ENCODE measurements at regions not wholly inside any gene's neighbourhood (a gene's known extent, or its start where the extent isn't known, plus 50 kb on each side); places are given as distances from the start of the nearest gene placed in this dataset.

GRCh38 chr18:57918601-57919000 lies 115.5 kb upstream of the ATP8B1 start:
- Histone ChIP-seq H3K9me2 (replicated peaks; ENCODE audit: insufficient read depth, low read length) (no peaks in the 10 kb centered on the region), H3F3A (ENCODE audit: insufficient read depth, low read length) (no peaks in the 10 kb centered on the region), H3K4me1 (ENCODE audit: low read length) (peaks cover 10% of the 10 kb centered on the region), H3K27me3 (replicated peaks; ENCODE audit: insufficient read depth, low read length) (no peaks in the 10 kb centered on the region), H3K27ac (ENCODE audit: low read length) (no peak overlapping the region), H2AFZ (ENCODE audit: low read length) (no peak overlapping the region), H4K20me1 (ENCODE audit: insufficient read depth, low read length) (no peaks in the 10 kb centered on the region), H3K79me2 (ENCODE audit: low read length) (no peaks in the 10 kb centered on the region), H3K4me2 (ENCODE audit: low read depth, low read length) (no peak overlapping the region), H3K4me3 (ENCODE audit: low read length) (no peak overlapping the region), H3K36me3 (replicated peaks; ENCODE audit: insufficient read depth, low read length) (no peaks in the 10 kb centered on the region), H3K9ac (ENCODE audit: low read length) (no peak overlapping the region), H3K9me3 (replicated peaks; ENCODE audit: insufficient read depth, low read length) (no peaks in the 10 kb centered on the region)
- TF ChIP-seq CTCF (IDR thresholded peaks at IDR 0.05; ENCODE audit: low read length) (no peak), EZH2phosphoT487 (IDR thresholded peaks at IDR 0.05; ENCODE audit: low read length) (no peak), EZH2 (optimal IDR thresholded peaks at IDR 0.05; ENCODE audit: low read depth, low read length) (no peak)
- DNase-seq = no peak

GRCh38 chr18:57916684-57917083 lies 113.6 kb upstream of the ATP8B1 start:
- Histone ChIP-seq H3K27ac (ENCODE audit: low read length) (no peak overlapping the region), H4K20me1 (ENCODE audit: insufficient read depth, low read length) (no peaks in the 10 kb centered on the region), H3K4me2 (ENCODE audit: low read depth, low read length) (no peak overlapping the region), H3F3A (ENCODE audit: insufficient read depth, low read length) (no peaks in the 10 kb centered on the region), H3K4me3 (ENCODE audit: low read length) (no peak overlapping the region), H3K27me3 (replicated peaks; ENCODE audit: insufficient read depth, low read length) (no peaks in the 10 kb centered on the region), H3K36me3 (replicated peaks; ENCODE audit: insufficient read depth, low read length) (no peaks in the 10 kb centered on the region), H3K4me1 (ENCODE audit: low read length) (no peaks in the 10 kb centered on the region), H3K79me2 (ENCODE audit: low read length) (no peaks in the 10 kb centered on the region), H2AFZ (ENCODE audit: low read length) (no peak overlapping the region), H3K9ac (ENCODE audit: low read length) (no peak overlapping the region), H3K9me3 (replicated peaks; ENCODE audit: insufficient read depth, low read length) (no peaks in the 10 kb centered on the region), H3K9me2 (replicated peaks; ENCODE audit: insufficient read depth, low read length) (no peaks in the 10 kb centered on the region)
- no peak for TF ChIP-seq CTCF (IDR thresholded peaks at IDR 0.05; ENCODE audit: low read length)
- no peak for TF ChIP-seq EZH2phosphoT487 (IDR thresholded peaks at IDR 0.05; ENCODE audit: low read length)
- no peak for TF ChIP-seq EZH2 (optimal IDR thresholded peaks at IDR 0.05; ENCODE audit: low read depth, low read length)
- no peak for DNase-seq

- no peaks in the 10 kb centered on the region for H3K9me2 ChIP-seq (replicated peaks; ENCODE audit: insufficient read depth, low read length)
- H4K20me1 ChIP-seq (ENCODE audit: insufficient read depth, low read length) = no peaks in the 10 kb centered on the region
- no peaks in the 10 kb centered on the region for H3K36me3 ChIP-seq (replicated peaks; ENCODE audit: insufficient read depth, low read length)
- no peak overlapping the region for H3K4me2 ChIP-seq (ENCODE audit: low read depth, low read length)
- no peaks in the 10 kb centered on the region for H3F3A ChIP-seq (ENCODE audit: insufficient read depth, low read length)
- H3K27ac ChIP-seq (ENCODE audit: low read length) = no peak overlapping the region
- no peak overlapping the region for H2AFZ ChIP-seq (ENCODE audit: low read length)
- no peak overlapping the region for H3K9ac ChIP-seq (ENCODE audit: low read length)
- DNase-seq = no peak
- no peaks in the 10 kb centered on the region for H3K4me1 ChIP-seq (ENCODE audit: low read length)
- TF ChIP-seq EZH2 (optimal IDR thresholded peaks at IDR 0.05; ENCODE audit: low read depth, low read length) = no peak
- TF ChIP-seq CTCF (IDR thresholded peaks at IDR 0.05; ENCODE audit: low read length) = no peak
- no peak for TF ChIP-seq EZH2phosphoT487 (IDR thresholded peaks at IDR 0.05; ENCODE audit: low read length)
- H3K27me3 ChIP-seq (replicated peaks; ENCODE audit: insufficient read depth, low read length) = no peaks in the 10 kb centered on the region
- H3K79me2 ChIP-seq (ENCODE audit: low read length) = no peaks in the 10 kb centered on the region
- H3K9me3 ChIP-seq (replicated peaks; ENCODE audit: insufficient read depth, low read length) = no peaks in the 10 kb centered on the region
- H3K4me3 ChIP-seq (ENCODE audit: low read length) = no peak overlapping the region
Observed at GRCh38 chr18:57915865-57916582, 112.9 kb upstream of the ATP8B1 start.
